Naive thymus-derived CD8-positive, alpha-beta T cell (primary cell): ENCODE measurements at regions not wholly inside any gene's neighbourhood (a gene's known extent, or its start where the extent isn't known, plus 50 kb on each side); places are given as distances from the start of the nearest gene placed in this dataset.
"Not testable (repeated sequence)": the region's sequence is repeated elsewhere in the genome, so short reads cannot be mapped to it uniquely, and the experiment has no call there.

Experiments used
- ATAC-seq, 2 donors: fragments of 150-1000 bp; cut with Tn5 transposase in 1 of 2; sonication (Bioruptor Pico), chemical (Tn5 transposase) in 1 of 2; 1 replicate in 1 of 2; 2 replicates in 1 of 2; pipeline ENCODE4 v1.10.0; 2021; ENCODE audit warnings: mild to moderate bottlenecking in 2 of 2, moderate library complexity in 2 of 2
- POLR2A ChIA-PET: fragments of 350-600 bp; sonication (Branson Sonifier 250); formaldehyde crosslinking; loops from one replicate; lab custom pipeline; 2021; ENCODE audit warnings: antibody characterized with exemption; lab: Charles Lee
- DNase-seq, 10 donors: peaks; one replicate each; pipeline versions ENCODE4 v3.0.0 to v3.0.0-alpha.2; 2020 to 2022
- H3K27ac Mint-ChIP-seq, 10 donors: one replicate each; pipeline ENCODE4 v1.8.0; 2020 to 2022; ENCODE audit warnings: mild to moderate bottlenecking in 10 of 10, mixed read lengths in 10 of 10, moderate library complexity in 4 of 10, inconsistent platforms in 1 of 10
- H3K27me3 Mint-ChIP-seq, 5 donors: one replicate each; pipeline ENCODE4 v1.8.0; 2021 to 2022; ENCODE audit warnings: mixed read lengths in 5 of 5
- H3K36me3 Mint-ChIP-seq, 3 donors: one replicate each; pipeline ENCODE4 v1.8.0; 2020 to 2022; ENCODE audit warnings: mixed read lengths in 3 of 3, mild to moderate bottlenecking in 2 of 3, inconsistent platforms in 1 of 3
- H3K4me1 Mint-ChIP-seq, 4 donors: one replicate each; pipeline ENCODE4 v1.8.0; 2021 to 2022; ENCODE audit warnings: mixed read lengths in 4 of 4
- H3K4me3 Mint-ChIP-seq, 10 donors: one replicate each; pipeline ENCODE4 v1.8.0; 2020 to 2022; ENCODE audit warnings: mild to moderate bottlenecking in 10 of 10, mixed read lengths in 10 of 10, moderate library complexity in 6 of 10, inconsistent platforms in 1 of 10
- H3K9me3 Mint-ChIP-seq, 9 donors: one replicate each; pipeline ENCODE4 v1.8.0; 2020 to 2022; ENCODE audit warnings: mixed read lengths in 9 of 9, mild to moderate bottlenecking in 3 of 9, inconsistent platforms in 1 of 9, moderate library complexity in 1 of 9

DNA sequence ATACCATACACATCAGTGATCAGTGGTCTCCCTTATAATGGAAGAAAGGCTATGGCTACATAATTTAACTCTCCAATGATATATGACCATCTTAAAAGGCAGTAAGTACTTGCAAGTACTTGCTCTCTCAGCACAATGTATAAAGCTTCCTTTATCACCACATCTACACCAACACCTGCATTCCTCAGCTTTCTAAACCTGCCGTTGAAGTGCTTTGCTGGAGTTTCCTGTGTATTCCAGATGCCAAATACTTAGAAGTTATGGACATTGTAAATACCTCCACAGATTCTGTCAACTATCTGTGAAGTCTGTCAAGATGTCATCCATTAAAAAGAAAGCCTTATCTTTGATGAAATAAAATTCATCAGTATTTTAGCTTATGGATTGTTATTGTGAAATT lies 335.0 kb upstream of the GALNTL6 start:
- Mint-ChIP-seq H3K36me3 (no peaks in the 10 kb centered on the region), H3K27ac (no peak overlapping the region)
- POLR2A ChIA-PET, result no interaction called here

DNA sequence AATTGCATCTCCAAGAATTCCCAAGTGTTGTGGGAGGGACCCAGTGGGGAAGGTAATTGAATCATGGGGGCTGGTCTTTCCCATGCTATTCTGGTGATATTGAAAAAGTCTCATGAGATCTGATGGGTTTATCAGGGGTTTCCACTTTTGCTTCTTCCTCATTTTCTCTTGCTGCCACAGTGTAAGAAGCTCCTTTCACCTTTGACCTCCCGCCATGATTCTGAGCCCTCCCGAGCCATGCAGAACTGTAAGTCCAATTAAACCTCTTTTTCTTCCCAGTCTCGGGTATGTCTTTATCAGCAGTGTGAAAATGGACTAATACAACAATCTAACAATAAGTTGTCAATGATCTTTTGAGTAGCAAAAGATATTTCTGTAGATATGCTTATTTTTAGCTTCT lies 338.1 kb upstream of the GALNTL6 start:
- DNase-seq, H3K36me3 Mint-ChIP-seq, ATAC-seq, H3K27ac Mint-ChIP-seq, H3K4me1 Mint-ChIP-seq, H3K27me3 Mint-ChIP-seq, H3K4me3 Mint-ChIP-seq, POLR2A ChIA-PET: not testable (repeated sequence)
- peaks cover 0 to 10% (median 6%) of the 10 kb centered on the region in 9 donors for H3K9me3 Mint-ChIP-seq

More for the DNA sequence above, 335.0 kb upstream of the GALNTL6 start:
- H3K4me3 Mint-ChIP-seq, result no peak overlapping the region
- peaks cover 0 to 21% (median 5%) of the 10 kb centered on the region in 9 donors for H3K9me3 Mint-ChIP-seq
- ATAC-seq, result no peak
- DNase-seq, result no peak
- no peaks in the 10 kb centered on the region for H3K27me3 Mint-ChIP-seq
- H3K4me1 Mint-ChIP-seq, result no peaks in the 10 kb centered on the region

DNA sequence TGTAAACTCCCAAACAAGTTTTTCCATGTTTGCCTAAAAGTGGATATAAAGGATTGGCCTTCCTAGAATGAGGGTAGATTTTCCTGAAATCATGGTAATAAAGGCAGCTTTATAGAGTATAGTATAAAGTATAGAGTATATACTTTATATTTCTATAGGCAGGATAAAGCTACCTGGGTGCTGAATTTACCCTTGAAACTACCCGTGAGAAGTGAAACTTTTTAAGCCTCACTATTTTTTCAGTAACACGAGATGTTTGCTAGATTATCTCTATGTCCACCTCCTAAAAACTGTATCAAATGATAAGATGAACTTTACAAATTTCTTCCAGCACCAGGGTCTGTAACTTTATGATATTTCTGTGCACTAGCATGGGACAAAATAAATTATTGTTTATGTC lies 340.0 kb upstream of the GALNTL6 start:
- no peaks in the 10 kb centered on the region for H3K27me3 Mint-ChIP-seq
- no peaks in the 10 kb centered on the region for H3K36me3 Mint-ChIP-seq
- ATAC-seq, result no peak

DNA sequence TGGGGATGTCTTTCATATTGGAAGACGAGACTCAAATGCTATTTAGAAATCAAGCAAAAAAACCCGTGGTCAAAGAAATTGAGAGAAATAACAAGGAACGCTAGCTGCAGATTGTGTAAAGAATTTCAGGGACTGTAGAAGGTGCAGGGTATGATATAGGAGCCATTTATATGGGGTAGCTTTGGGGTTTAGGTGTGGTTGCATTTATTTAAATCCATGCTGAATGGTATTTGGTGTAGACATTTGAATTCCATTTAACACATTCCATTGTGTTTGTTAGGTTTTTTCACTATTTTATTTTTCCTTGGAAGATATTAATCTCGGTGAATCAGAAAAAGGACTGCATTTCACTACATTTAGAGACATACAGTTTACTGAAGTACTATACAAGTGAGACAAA lies 341.0 kb upstream of the GALNTL6 start:
- Mint-ChIP-seq H3K27me3 (no peaks in the 10 kb centered on the region), H3K9me3 (peaks cover 0 to 11% (median 5%) of the 10 kb centered on the region in 9 donors), H3K36me3 (no peaks in the 10 kb centered on the region), H3K4me1 (no peaks in the 10 kb centered on the region), H3K4me3 (no peak overlapping the region), H3K27ac (peak overlapping the region in 1 of 10 donors; percentile 77)
- ATAC-seq (no peak), DNase-seq (no peak)
- POLR2A ChIA-PET, result no interaction called here

More for the DNA sequence above, 340.0 kb upstream of the GALNTL6 start:
- Mint-ChIP-seq H3K4me1 (no peaks in the 10 kb centered on the region), H3K4me3 (no peak overlapping the region), H3K27ac (no peak overlapping the region), H3K9me3 (peaks cover 0 to 9% (median 3%) of the 10 kb centered on the region in 9 donors)
- POLR2A ChIA-PET, result no interaction called here
- DNase-seq, result no peak

DNA sequence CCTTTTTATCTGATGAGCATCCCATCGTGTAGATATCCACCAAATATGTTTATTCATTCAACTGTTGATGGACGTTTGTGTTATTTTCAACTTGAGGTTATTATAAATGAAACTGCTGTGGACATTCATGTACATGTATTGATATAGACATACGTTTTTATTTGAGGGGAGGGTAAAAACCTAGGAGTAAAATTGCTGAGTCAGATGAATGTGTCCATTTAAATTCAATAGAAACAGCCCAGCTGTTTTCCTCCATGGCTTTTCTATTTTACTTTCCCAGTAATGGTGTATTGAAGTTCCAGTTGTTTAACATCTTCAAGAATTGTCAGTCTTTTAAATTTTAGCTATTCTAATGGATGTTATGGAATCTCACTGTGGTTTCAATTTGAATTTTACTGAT lies 348.7 kb upstream of the GALNTL6 start:
- no peaks in the 10 kb centered on the region for H3K4me1 Mint-ChIP-seq
- peaks cover 0 to 11% (median 3%) of the 10 kb centered on the region in 9 donors for H3K9me3 Mint-ChIP-seq
- no peak overlapping the region for H3K27ac Mint-ChIP-seq
- ATAC-seq (no peak), DNase-seq (no peak)
- POLR2A ChIA-PET, result no interaction called here
- no peaks in the 10 kb centered on the region for H3K36me3 Mint-ChIP-seq
- H3K4me3 Mint-ChIP-seq, result no peak overlapping the region
- no peaks in the 10 kb centered on the region for H3K27me3 Mint-ChIP-seq

DNA sequence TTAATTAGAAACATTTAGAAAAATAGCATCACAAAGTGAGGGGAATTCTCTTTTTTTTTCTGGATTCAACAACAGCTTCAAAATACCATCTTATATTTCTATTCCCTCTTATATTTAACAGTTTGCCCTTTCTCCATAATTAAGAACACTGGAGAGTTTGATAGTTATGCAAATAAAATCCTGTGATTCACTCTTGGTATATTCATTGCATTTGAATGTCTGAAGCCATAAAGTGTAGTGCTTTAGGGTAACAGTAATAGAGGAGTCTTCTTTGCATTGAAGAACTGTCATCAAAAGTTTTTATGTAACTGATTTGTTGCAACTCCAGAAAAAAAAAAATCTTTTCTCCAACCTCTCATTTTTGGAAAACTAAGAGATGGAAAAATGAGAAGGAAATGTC lies 352.0 kb upstream of the GALNTL6 start:
- Mint-ChIP-seq H3K4me3 (no peak overlapping the region), H3K27me3 (no peaks in the 10 kb centered on the region), H3K27ac (no peak overlapping the region), H3K9me3 (peaks cover 0 to 14% (median 4%) of the 10 kb centered on the region in 9 donors), H3K36me3 (no peaks in the 10 kb centered on the region), H3K4me1 (no peaks in the 10 kb centered on the region)
- DNase-seq, result no peak
- POLR2A ChIA-PET, result no interaction called here
- ATAC-seq, result no peak

DNA sequence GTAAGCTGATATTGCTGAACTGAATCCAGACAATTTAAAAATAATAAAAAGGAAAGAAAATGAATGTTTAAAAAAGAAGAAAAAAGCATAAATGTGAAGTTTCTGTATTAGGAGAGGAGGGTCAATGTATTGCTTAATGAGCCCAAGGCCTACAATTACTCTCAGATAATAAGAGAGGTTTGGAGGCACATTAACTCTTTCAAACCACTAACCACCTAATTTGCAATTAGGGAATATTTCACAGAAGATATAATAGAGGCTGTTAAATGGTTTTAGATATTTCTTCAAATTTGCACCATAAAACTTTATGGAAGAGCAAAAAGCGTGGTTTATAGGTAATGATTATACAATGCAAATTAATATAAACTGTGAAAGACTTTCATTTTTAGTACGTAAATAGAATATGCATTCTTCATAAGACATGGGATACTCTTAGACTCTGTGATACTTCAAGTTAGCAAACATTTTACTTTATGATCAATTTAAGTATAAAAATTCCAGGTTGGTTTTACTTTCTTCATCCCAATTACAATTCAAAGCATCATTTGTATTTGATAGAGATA lies 364.2 kb upstream of the GALNTL6 start:
- ATAC-seq (no peak), DNase-seq (no peak)
- Mint-ChIP-seq H3K27ac (no peak overlapping the region), H3K27me3 (no peaks in the 10 kb centered on the region), H3K4me3 (no peak overlapping the region), H3K4me1 (no peaks in the 10 kb centered on the region), H3K36me3 (no peaks in the 10 kb centered on the region), H3K9me3 (peaks cover 0 to 5% (median 0%) of the 10 kb centered on the region in 9 donors)
- POLR2A ChIA-PET, result no interaction called here

DNA sequence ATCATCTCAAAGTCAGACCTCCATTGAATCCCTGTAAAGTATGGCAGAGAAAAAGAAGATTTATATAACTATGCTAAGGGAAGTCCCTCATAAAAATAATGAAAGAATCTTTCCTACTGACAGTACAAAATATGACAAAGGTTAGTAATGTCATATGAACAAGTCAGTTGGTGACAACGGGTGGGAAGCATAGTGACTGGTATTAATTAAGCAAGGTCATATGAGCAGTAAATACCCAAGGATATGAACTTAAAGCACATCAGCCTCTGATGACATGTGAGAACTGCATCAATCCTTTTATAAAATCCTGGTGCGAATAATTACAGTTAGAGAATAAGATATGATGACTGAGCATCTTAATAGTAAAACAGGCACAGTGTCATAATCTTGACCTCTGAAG lies 364.8 kb upstream of the GALNTL6 start:
- Mint-ChIP-seq H3K9me3 (peaks cover 0 to 5% (median 0%) of the 10 kb centered on the region in 9 donors), H3K4me3 (no peak overlapping the region), H3K27me3 (no peaks in the 10 kb centered on the region), H3K27ac (no peak overlapping the region), H3K36me3 (no peaks in the 10 kb centered on the region), H3K4me1 (no peaks in the 10 kb centered on the region)
- no peak for DNase-seq
- POLR2A ChIA-PET, result no interaction called here
- ATAC-seq, result no peak

DNA sequence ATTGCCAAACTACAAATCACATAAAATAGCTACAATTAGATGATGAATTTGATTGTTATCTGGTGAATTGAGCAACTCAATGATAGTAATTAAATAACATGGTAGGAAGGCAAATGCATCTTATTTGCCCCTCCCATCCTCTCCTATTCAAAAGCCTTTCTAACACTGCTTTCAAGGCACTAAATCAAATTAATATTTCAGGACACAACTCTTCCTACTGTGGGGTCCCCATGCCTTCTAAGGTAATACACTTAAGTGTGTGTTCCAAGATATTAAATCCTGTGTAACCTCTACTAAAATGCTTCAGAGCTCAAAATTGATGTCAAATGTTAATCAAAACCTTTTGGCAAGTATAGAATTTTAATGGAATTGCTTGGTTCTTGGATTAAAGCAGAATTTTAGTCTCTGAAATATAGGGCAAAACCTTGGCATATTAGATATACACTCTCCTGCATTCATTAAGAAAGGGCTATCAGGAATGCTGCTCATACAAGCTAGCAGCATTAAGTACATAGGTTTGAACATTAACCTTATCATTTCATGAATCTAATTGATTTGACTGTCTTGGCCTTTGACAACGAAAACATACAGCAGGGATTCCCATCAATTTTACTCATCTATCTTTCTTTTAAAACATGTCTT lies 371.8 kb upstream of the GALNTL6 start:
- Mint-ChIP-seq H3K9me3 (peaks cover 0 to 15% (median 5%) of the 10 kb centered on the region in 9 donors), H3K36me3 (no peaks in the 10 kb centered on the region), H3K4me3 (no peak overlapping the region), H3K27ac (no peak overlapping the region), H3K27me3 (no peaks in the 10 kb centered on the region), H3K4me1 (no peaks in the 10 kb centered on the region)
- POLR2A ChIA-PET, result no interaction called here
- DNase-seq (no peak), ATAC-seq (no peak)

DNA sequence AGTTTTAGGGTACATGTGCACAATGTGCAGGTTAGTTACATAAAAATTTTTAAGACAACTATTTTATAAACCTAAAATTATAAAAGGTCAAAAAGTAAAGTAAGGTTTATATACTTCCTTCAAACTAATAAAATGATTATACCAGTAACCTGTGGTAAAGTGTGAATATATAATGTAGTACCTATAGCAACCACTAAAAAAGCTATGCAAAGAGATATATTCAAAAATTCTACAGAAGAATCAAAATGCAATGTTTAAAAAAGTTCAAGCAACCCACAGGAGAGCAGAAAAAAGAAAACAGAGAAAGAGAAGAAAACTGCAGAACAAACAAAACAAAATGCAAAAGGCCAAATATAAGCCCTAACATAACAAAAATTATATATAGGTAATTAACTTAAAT lies 379.5 kb upstream of the GALNTL6 start:
- POLR2A ChIA-PET, result no interaction called here
- ATAC-seq (no peak), DNase-seq (no peak)
- Mint-ChIP-seq H3K27ac (no peak overlapping the region), H3K36me3 (no peaks in the 10 kb centered on the region), H3K9me3 (peaks cover 0 to 12% (median 5%) of the 10 kb centered on the region in 9 donors), H3K4me3 (no peak overlapping the region), H3K27me3 (no peaks in the 10 kb centered on the region), H3K4me1 (no peaks in the 10 kb centered on the region)

DNA sequence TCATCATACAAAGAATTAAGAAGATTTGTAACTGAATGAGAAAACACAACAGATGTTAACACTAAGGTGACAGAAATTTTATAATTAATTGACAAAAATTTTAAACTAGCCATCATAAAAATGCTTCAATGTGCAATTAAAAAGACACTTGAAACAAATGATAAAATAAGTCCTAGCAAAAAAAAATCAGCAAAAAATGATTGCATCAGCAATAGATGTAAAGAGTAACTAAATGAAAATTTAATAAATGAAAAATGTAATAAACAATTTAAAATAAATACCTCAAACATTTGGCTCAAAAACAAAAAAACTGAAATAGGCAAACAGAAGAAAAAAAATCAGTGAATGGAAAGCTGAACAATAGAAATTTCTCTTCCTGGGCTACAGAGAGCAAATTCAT lies 380.7 kb upstream of the GALNTL6 start:
- Mint-ChIP-seq H3K27me3 (no peaks in the 10 kb centered on the region), H3K27ac (no peak overlapping the region), H3K4me3 (no peak overlapping the region), H3K36me3 (no peaks in the 10 kb centered on the region), H3K9me3 (peaks cover 0 to 15% (median 9%) of the 10 kb centered on the region in 9 donors), H3K4me1 (no peaks in the 10 kb centered on the region)
- no peak for ATAC-seq
- DNase-seq, result no peak
- POLR2A ChIA-PET, result no interaction called here

DNA sequence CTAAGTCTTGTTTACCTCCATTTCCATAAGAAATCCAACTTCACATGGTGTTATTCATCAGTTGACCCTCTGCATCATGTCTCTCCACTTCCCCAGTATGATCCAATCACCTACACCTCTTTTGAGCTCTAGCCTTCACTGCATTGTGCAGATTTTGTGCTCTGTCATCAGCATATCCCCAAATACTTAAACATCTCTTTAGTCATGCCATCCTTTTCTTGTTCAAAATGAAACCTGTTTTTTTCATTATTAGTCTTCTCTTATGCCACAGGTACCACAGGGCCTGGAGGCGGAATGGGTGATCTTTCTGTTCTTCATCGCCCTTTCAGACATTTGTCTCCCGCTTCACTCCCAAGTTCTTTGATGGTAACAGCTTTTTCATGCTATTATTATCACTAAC lies 382.7 kb upstream of the GALNTL6 start:
- ATAC-seq (no peak), DNase-seq (no peak)
- Mint-ChIP-seq H3K27me3 (no peaks in the 10 kb centered on the region), H3K9me3 (peaks cover 0 to 19% (median 7%) of the 10 kb centered on the region in 9 donors), H3K27ac (no peak overlapping the region), H3K4me3 (no peak overlapping the region), H3K4me1 (no peaks in the 10 kb centered on the region), H3K36me3 (no peaks in the 10 kb centered on the region)
- POLR2A ChIA-PET, result no interaction called here

DNA sequence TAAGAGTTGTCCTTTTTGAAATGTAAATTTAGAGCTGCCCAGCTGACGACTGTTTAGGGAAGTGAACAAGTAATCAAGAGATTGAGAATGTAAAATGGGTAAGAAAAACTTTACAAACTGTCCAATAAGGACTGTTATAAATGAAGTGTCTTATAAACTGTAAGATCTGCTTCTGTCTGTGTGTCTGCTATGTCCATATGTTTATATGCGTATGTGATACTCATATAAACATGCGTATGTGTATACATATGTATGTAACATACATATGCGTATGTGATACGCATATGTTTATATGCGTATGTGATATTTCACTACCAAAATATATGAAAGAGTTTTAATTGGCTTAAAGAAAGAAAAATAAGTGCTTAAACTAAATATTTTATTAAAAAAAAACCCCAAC lies 416.0 kb upstream of the GALNTL6 start:
- H3K9me3 Mint-ChIP-seq, result peaks cover 2 to 13% (median 8%) of the 10 kb centered on the region in 9 donors
- H3K36me3 Mint-ChIP-seq, result no peaks in the 10 kb centered on the region
- H3K4me1 Mint-ChIP-seq, result no peaks in the 10 kb centered on the region
- DNase-seq, result no peak
- no peak for ATAC-seq
- H3K27me3 Mint-ChIP-seq, result no peaks in the 10 kb centered on the region
- H3K27ac Mint-ChIP-seq, result no peak overlapping the region
- POLR2A ChIA-PET, result no interaction called here
- no peak overlapping the region for H3K4me3 Mint-ChIP-seq

DNA sequence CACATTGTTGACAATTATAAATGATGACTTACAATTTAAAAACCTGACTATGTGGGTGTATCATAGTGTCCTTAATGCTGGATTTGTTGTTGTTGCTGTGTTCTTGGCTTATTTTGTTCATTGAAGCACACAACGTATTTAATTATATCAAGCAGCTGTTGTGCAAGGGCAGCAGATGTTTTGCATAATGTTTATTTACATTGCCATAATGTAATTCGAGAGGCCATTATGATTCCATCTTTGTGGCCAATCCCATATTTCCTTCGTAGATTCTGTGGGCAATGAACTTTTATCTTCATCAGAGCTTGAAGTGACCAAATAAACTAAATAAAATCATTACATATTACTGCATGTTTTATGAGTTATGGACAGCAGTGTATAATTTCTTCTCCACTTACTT lies 422.6 kb upstream of the GALNTL6 start:
- DNase-seq (no peak), ATAC-seq (no peak)
- Mint-ChIP-seq H3K4me3 (no peak overlapping the region), H3K4me1 (no peaks in the 10 kb centered on the region), H3K27ac (no peak overlapping the region), H3K9me3 (peaks cover 6 to 26% (median 14%) of the 10 kb centered on the region in 9 donors), H3K36me3 (no peaks in the 10 kb centered on the region), H3K27me3 (no peaks in the 10 kb centered on the region)
- POLR2A ChIA-PET, result no interaction called here
